ENCODE measurements at regions not wholly inside any gene's neighbourhood (a gene's known extent, or its start where the extent isn't known, plus 50 kb on each side); places are given as distances from the start of the nearest gene placed in this dataset.

DNA sequence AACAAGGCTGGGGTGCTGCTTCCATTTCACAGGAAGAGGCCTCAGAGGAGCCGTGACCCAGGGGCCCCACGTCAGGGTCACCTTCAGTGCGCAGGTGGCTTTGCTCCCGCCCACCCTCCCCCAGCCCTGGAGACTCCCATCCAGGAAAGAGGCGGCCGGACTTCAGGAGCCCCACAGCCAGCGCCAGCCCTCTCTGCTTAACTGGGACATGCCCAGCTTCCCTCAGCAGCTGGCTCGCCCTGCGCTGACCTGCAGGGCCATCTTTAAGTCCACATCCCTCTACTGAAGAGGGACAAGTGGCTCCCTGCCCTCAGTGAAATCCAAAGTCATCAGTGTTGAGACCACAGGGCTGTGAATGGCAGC lies 141.9 kb upstream of the PPP2R2D start:
- TF ChIP-seq POLR2A (IDR thresholded peaks at IDR 0.05), result no peak
- TF ChIP-seq, protein P1, sequence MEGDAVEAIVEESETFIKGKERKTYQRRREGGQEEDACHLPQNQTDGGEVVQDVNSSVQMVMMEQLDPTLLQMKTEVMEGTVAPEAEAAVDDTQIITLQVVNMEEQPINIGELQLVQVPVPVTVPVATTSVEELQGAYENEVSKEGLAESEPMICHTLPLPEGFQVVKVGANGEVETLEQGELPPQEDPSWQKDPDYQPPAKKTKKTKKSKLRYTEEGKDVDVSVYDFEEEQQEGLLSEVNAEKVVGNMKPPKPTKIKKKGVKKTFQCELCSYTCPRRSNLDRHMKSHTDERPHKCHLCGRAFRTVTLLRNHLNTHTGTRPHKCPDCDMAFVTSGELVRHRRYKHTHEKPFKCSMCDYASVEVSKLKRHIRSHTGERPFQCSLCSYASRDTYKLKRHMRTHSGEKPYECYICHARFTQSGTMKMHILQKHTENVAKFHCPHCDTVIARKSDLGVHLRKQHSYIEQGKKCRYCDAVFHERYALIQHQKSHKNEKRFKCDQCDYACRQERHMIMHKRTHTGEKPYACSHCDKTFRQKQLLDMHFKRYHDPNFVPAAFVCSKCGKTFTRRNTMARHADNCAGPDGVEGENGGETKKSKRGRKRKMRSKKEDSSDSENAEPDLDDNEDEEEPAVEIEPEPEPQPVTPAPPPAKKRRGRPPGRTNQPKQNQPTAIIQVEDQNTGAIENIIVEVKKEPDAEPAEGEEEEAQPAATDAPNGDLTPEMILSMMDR (IDR thresholded peaks at IDR 0.05), result no peak
- 64 to 83% methylated on average over 5 to 9 of the region's 9 CpGs for WGBS, 2 donors
- no peak overlapping the region for H3K4me3 ChIP-seq (ENCODE audit: low read depth, poor library complexity, severe bottlenecking)
- intact Hi-C loops (cut with DNase I; ENCODE audit: low total_unique reads), result no loop called here
- no peak for DNase-seq (ENCODE audit: low spot score in 2 of 2)

DNA sequence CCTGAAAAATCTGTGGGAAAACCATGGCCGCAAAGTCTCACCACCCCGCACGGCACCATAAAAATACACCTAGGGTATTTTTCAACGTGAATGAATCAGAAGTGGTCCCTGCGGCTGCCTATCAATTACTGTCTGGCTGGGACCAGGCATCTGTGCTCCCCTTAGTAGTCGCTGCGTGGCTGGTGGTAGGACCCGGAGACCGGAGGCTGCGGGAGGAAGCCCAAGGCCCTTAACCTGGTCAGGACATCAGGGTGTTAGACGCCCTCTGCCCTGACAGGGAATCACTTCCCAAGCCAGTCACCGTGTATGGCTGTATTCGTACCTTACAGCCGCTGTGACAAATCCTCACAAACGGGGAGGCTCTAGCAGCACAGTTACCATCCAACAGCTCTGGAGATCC lies 141.5 kb upstream of the PPP2R2D start:
- 93 to 95% methylated on average over 15 of the region's 15 CpGs for WGBS, 2 donors
- TF ChIP-seq, protein P1 (IDR thresholded peaks at IDR 0.05), result no peak
- no peak for TF ChIP-seq POLR2A (IDR thresholded peaks at IDR 0.05)
- H3K4me3 ChIP-seq (ENCODE audit: low read depth, poor library complexity, severe bottlenecking), result no peak overlapping the region
- intact Hi-C loops (cut with DNase I; ENCODE audit: low total_unique reads), result no loop called here
- no peak for DNase-seq (ENCODE audit: low spot score in 2 of 2)

DNA sequence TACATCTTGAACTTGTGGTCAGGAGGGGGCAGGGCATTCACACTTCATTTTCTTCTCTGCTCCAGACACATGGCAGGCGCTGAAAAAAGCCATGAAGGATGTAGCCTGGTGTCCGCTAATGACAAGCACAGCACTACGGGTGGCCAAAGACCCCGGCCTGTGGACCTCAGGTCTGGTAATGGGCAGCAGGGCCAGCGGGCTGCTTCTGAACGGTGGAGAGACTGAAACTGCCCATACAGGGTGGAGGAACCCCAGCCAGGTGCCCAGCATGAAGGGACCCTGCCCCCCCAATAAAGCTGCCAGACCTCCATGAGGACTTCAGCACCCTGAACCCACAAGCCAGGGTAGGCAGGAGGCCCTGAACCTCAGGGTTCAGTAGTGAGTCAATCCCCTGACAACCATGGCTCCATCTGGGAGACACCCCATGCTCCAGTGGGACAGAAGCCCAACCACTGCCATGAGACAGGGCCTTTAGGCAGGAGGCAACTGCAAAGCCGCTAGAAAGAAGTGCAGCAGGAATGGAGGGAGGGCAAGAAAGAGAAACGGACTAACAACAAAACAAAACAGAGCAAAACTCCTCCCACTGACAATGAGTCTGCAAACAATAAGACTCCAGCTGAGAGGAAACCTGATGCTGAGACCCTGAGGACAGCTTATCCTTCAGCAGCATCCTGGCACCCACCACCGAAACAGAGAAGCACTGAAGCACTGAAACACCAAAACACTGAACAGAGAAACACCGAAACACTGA lies 140.2 kb upstream of the PPP2R2D start:
- H3K4me3 ChIP-seq (ENCODE audit: low read depth, poor library complexity, severe bottlenecking), result no peak overlapping the region
- intact Hi-C loops (cut with DNase I; ENCODE audit: low total_unique reads), result no loop called here
- WGBS, 2 donors, result 76 to 82% methylated on average over 9 to 10 of the region's 10 CpGs
- TF ChIP-seq, protein P1 (IDR thresholded peaks at IDR 0.05), result no peak
- no peak for TF ChIP-seq POLR2A (IDR thresholded peaks at IDR 0.05)
- DNase-seq (ENCODE audit: low spot score in 2 of 2), result no peak

DNA sequence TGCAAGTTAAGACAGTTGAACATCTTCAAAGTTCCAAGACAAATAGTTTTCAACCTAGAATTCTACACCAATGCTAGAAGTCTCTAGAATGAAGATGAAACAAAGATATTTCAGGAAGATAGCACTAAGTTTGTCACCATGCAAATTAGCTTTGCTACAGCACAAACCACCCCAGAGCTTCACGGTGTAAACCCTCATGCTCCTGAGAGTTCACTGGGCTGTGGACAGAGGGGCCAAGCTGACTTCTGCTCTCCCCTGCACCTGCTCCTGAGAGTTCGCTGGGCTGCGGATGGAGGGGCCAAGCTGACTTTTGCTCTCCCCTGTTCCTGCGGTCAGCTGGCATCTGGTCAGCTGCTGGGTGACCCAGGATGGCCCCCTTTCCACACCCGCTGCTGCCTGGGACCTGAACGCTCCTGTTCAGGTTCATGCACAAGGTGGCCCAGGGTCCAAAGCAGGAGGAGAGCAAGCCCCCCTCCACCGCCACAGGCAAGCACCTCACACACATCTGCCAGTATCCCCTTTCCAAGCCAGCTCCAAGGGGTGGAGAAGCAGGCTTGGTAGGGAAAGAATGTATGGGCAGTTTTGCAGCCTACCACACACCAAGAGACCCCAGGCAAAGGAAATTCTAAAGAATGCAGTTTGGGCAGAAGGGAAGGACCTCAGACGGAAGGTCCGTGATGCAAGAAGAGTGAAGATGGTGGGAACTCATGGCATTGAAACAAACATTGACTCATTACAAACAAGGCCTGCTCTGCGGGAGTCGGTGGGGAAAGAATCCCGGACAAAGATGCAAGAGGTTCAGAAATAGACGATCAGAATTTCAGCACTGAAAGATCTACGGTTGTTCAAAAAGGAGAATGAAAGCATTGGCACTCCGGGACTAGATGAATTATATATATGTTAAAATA lies 137.8 kb upstream of the PPP2R2D start:
- TF ChIP-seq, protein P1 (IDR thresholded peaks at IDR 0.05), result no peak
- TF ChIP-seq POLR2A (IDR thresholded peaks at IDR 0.05), result no peak
- H3K4me3 ChIP-seq (ENCODE audit: low read depth, poor library complexity, severe bottlenecking), result no peak overlapping the region
- intact Hi-C loops (cut with DNase I; ENCODE audit: low total_unique reads), result no loop called here
- DNase-seq (ENCODE audit: low spot score in 2 of 2), result no peak
- WGBS, 2 donors, result 73 to 86% methylated on average over 15 of the region's 15 CpGs

DNA sequence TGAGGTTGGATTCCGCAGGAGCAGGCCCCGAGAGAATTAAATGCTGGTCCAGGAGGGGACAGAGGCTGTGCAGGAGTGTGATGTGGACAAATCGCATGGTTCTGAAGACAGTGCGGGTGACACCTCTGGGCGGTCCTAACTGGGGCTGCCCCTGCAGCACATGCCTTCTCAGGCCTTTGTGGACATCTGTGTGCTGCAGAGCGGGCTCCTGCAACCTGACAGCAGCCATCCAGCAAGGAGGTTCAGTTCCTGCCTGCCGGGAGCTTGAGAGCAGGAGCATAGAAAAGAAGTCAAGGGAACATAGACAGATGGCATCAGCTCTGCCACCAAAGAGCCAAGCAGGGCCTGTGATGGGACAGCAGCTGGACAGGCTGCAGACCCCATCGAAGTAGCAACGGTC lies 135.9 kb upstream of the PPP2R2D start:
- TF ChIP-seq, protein P1 (IDR thresholded peaks at IDR 0.05), result no peak
- TF ChIP-seq POLR2A (IDR thresholded peaks at IDR 0.05), result no peak
- intact Hi-C loops (cut with DNase I; ENCODE audit: low total_unique reads), result no loop called here
- 82 to 91% methylated on average over 9 of the region's 9 CpGs for WGBS, 2 donors
- H3K4me3 ChIP-seq (ENCODE audit: low read depth, poor library complexity, severe bottlenecking), result no peak overlapping the region
- no peak for DNase-seq (ENCODE audit: low spot score in 2 of 2)
